ENCODE measurements at regions not wholly inside any gene's neighbourhood (a gene's known extent, or its start where the extent isn't known, plus 50 kb on each side); places are given as distances from the start of the nearest gene placed in this dataset.

GRCh38 chr6:20286968-20287565 lies 74.8 kb upstream of the MBOAT1 start (continued):
- no peak for TF ChIP-seq ZNF462 (CRISPR knock-in tag; IDR thresholded peaks at IDR 0.05)
- no peak for TF ChIP-seq REST (IDR thresholded peaks at IDR 0.05; ENCODE audit: unreplicated experiment)
- TF ChIP-seq STAT1 (IDR thresholded peaks at IDR 0.05; ENCODE audit: unreplicated experiment): no peak
- no peak for TF ChIP-seq CTCF (conservative IDR thresholded peaks at IDR 0.05; ENCODE audit: low read depth in 2 of 2)
- TF ChIP-seq JUNB (IDR thresholded peaks at IDR 0.05; ENCODE audit: unreplicated experiment): no peak
